HEK293 (cell line): ENCODE measurements at regions not wholly inside any gene's neighbourhood (a gene's known extent, or its start where the extent isn't known, plus 50 kb on each side); places are given as distances from the start of the nearest gene placed in this dataset.

Source experiments
- CTCF ChIA-PET: fragments of 350-600 bp; formaldehyde crosslinking; extraction: SDS; loops from one replicate; lab custom pipeline; 2021; ENCODE audit warnings: antibody characterized with exemption; lab: Yijun Ruan, JAX
- POLR2A ChIA-PET: fragments of 300-600 bp; formaldehyde crosslinking; extraction: SDS; loops from one replicate; lab custom pipeline; 2020; ENCODE audit warnings: antibody characterized with exemption, inconsistent platforms; lab: Yijun Ruan, JAX
- H3K27ac ChIP-seq: fragments of 200-500 bp; sonication (Bioruptor generic); 2 replicates; pipeline ENCODE4 v1.5.1; 2014; ENCODE audit warnings: low read depth, low read length, control low read depth, inconsistent platforms; ENCODE audit errors: extremely low read depth
- H3K36me3 ChIP-seq, 2 experiments: fragments of 200-500 bp in 1 of 2; sonication (Bioruptor generic) in 1 of 2; 1 replicate in 1 of 2; 2 replicates in 1 of 2; pipeline ENCODE4 v1.5.1; 2014 to 2017; ENCODE audit warnings: inconsistent platforms in 2 of 2, low read length in 2 of 2; ENCODE audit not compliant: control insufficient read depth in 2 of 2, insufficient read depth in 1 of 2
- H3K4me1 ChIP-seq: fragments of 200-500 bp; sonication (Bioruptor generic); 2 replicates; pipeline ENCODE4 v1.5.1; 2014; ENCODE audit warnings: mild to moderate bottlenecking, low read length, inconsistent platforms; ENCODE audit not compliant: control insufficient read depth, insufficient read depth
- H3K4me3 ChIP-seq: 2 replicates; pipeline ENCODE4 v1.5.1; 2011; ENCODE audit warnings: low read depth, mild to moderate bottlenecking, control low read depth, low read length, moderate library complexity
- H3K9me3 ChIP-seq: fragments of 200-500 bp; sonication (Bioruptor generic); 2 replicates; pipeline ENCODE4 v1.5.1; 2014; ENCODE audit warnings: low read depth, low read length, inconsistent platforms; ENCODE audit not compliant: control insufficient read depth, insufficient read depth
- BCL11A ChIP-seq: fragments of 450-650 bp; formaldehyde crosslinking; IDR thresholded peaks from 2 replicates; pipeline ENCODE4 v1.5.1; 2016; ENCODE audit warnings: low read depth, missing biosample characterization, missing genetic modification characterization
- GLI4 ChIP-seq: fragments of 450-650 bp; formaldehyde crosslinking; IDR thresholded peaks from 2 replicates; pipeline ENCODE4 v1.5.1; 2016; ENCODE audit warnings: missing biosample characterization, missing genetic modification characterization
- KLF8 ChIP-seq: fragments of 450-650 bp; formaldehyde crosslinking; IDR thresholded peaks from 2 replicates; pipeline ENCODE4 v1.5.1; 2016; ENCODE audit warnings: missing biosample characterization, missing genetic modification characterization
- PRDM1 ChIP-seq: fragments of 450-650 bp; formaldehyde crosslinking; IDR thresholded peaks from 2 replicates; pipeline ENCODE4; 2016; ENCODE audit warnings: missing biosample characterization, missing genetic modification characterization
- SP2 ChIP-seq: fragments of 450-650 bp; formaldehyde crosslinking; IDR thresholded peaks from 2 replicates; pipeline ENCODE4 v1.5.1; 2016; ENCODE audit warnings: missing biosample characterization, missing genetic modification characterization
- ZBTB1 ChIP-seq: fragments of 450-650 bp; formaldehyde crosslinking; IDR thresholded peaks from 2 replicates; pipeline ENCODE4 v1.5.1; 2016; ENCODE audit warnings: missing biosample characterization, missing genetic modification characterization
- ZFP3 ChIP-seq: fragments of 450-650 bp; formaldehyde crosslinking; IDR thresholded peaks from 2 replicates; pipeline ENCODE4 v1.5.1; 2016; ENCODE audit warnings: low read depth, missing biosample characterization, missing genetic modification characterization
- ZNF391 ChIP-seq: fragments of 450-650 bp; formaldehyde crosslinking; IDR thresholded peaks from 2 replicates; pipeline ENCODE4 v1.5.1; 2016; ENCODE audit warnings: low read depth, missing biosample characterization, missing genetic modification characterization, borderline replicate concordance
- ZNF488 ChIP-seq: fragments of 450-650 bp; formaldehyde crosslinking; IDR thresholded peaks from 2 replicates; pipeline ENCODE4 v1.5.1; 2016; ENCODE audit warnings: missing biosample characterization, missing genetic modification characterization
- ZNF501 ChIP-seq: fragments of 450-650 bp; formaldehyde crosslinking; IDR thresholded peaks from 2 replicates; pipeline ENCODE4 v1.5.1; 2016; ENCODE audit warnings: missing biosample characterization, missing genetic modification characterization
- ZNF521 ChIP-seq: fragments of 450-650 bp; formaldehyde crosslinking; IDR thresholded peaks from 2 replicates; pipeline ENCODE4 v1.5.1; 2017; ENCODE audit warnings: missing biosample characterization, mild to moderate bottlenecking, missing genetic modification characterization
- ZNF555 ChIP-seq: fragments of 450-650 bp; formaldehyde crosslinking; conservative IDR thresholded peaks from 2 replicates; pipeline ENCODE4 v1.5.1; 2017; ENCODE audit warnings: missing biosample characterization, mild to moderate bottlenecking, missing genetic modification characterization, inconsistent platforms
- ZNF560 ChIP-seq: fragments of 450-650 bp; formaldehyde crosslinking; IDR thresholded peaks from 2 replicates; pipeline ENCODE4 v1.5.1; 2017; ENCODE audit warnings: missing biosample characterization, missing genetic modification characterization, borderline replicate concordance
- ZNF610 ChIP-seq: fragments of 450-650 bp; formaldehyde crosslinking; IDR thresholded peaks from 2 replicates; pipeline ENCODE4 v1.5.1; 2016; ENCODE audit warnings: missing biosample characterization, missing genetic modification characterization, borderline replicate concordance
- ZNF645 ChIP-seq: fragments of 450-650 bp; formaldehyde crosslinking; IDR thresholded peaks from 2 replicates; pipeline ENCODE4; 2016; ENCODE audit warnings: missing biosample characterization, missing genetic modification characterization
- ZNF670 ChIP-seq: fragments of 450-650 bp; formaldehyde crosslinking; IDR thresholded peaks from 2 replicates; pipeline ENCODE4 v1.5.1; 2016; ENCODE audit warnings: missing biosample characterization, missing genetic modification characterization, low read depth
- ZNF704 ChIP-seq: fragments of 450-650 bp; formaldehyde crosslinking; IDR thresholded peaks from 2 replicates; pipeline ENCODE4 v1.5.1; 2016; ENCODE audit warnings: missing biosample characterization, missing genetic modification characterization
- ZNF785 ChIP-seq: fragments of 450-650 bp; formaldehyde crosslinking; IDR thresholded peaks from 2 replicates; pipeline ENCODE4 v1.5.1; 2016; ENCODE audit warnings: missing biosample characterization, missing genetic modification characterization
- ZSCAN4 ChIP-seq: fragments of 450-650 bp; formaldehyde crosslinking; IDR thresholded peaks from 2 replicates; pipeline ENCODE4 v1.5.1; 2017; ENCODE audit warnings: missing biosample characterization, missing genetic modification characterization

GRCh38 chr18:65257149-65257548 lies 493.7 kb upstream of the CDH7 start:
- TF ChIP-seq ZNF391 (tag by site-specific recombination): no peak
- TF ChIP-seq ZNF488: no peak
- TF ChIP-seq ZNF785 (tag by site-specific recombination): no peak
- no peak for TF ChIP-seq ZNF555 (tag by site-specific recombination)
- TF ChIP-seq ZNF610 (tag by site-specific recombination): no peak
- H3K9me3 ChIP-seq: no peaks in the 10 kb centered on the region
- no peaks in the 10 kb centered on the region for H3K4me1 ChIP-seq
- no peak overlapping the region for H3K4me3 ChIP-seq
- H3K36me3 ChIP-seq: no peaks in the 10 kb centered on the region
- no peak overlapping the region for H3K27ac ChIP-seq
- CTCF ChIA-PET: no interaction called here
- POLR2A ChIA-PET: no interaction called here

- POLR2A ChIA-PET: no interaction called here
- CTCF ChIA-PET: interaction anchor here (0.7 kb wide), 1 partner anchor 291 kb away, joined by 4 read pairs; no protein-coding TSS in a partner anchor
- Histone ChIP-seq H3K27ac (no peak overlapping the region), H3K36me3 (no peaks in the 10 kb centered on the region), H3K4me1 (no peaks in the 10 kb centered on the region), H3K9me3 (no peaks in the 10 kb centered on the region), H3K4me3 (no peak overlapping the region)
- TF ChIP-seq PRDM1 (tag by site-specific recombination) (no peak), ZBTB1 (tag by site-specific recombination) (no peak), ZNF560 (tag by site-specific recombination) (no peak), GLI4 (tag by site-specific recombination) (no peak), BCL11A (no peak), KLF8 (tag by site-specific recombination) (no peak), ZNF501 (tag by site-specific recombination) (no peak), ZNF645 (tag by site-specific recombination) (no peak), ZNF521 (tag by site-specific recombination) (no peak), ZFP3 (tag by site-specific recombination) (no peak), ZNF670 (no peak), ZNF704 (tag by site-specific recombination) (no peak)
Observed at GRCh38 chr18:65255417-65255816, 495.4 kb upstream of the CDH7 start.

GRCh38 chr18:65239787-65240186 lies 511.0 kb upstream of the CDH7 start:
- no peak overlapping the region for H3K27ac ChIP-seq
- no peak for TF ChIP-seq ZSCAN4 (tag by site-specific recombination)
- no peak for TF ChIP-seq SP2 (tag by site-specific recombination)
- POLR2A ChIA-PET: no interaction called here
- no peaks in the 10 kb centered on the region for H3K36me3 ChIP-seq
- H3K4me3 ChIP-seq: no peak overlapping the region
- H3K4me1 ChIP-seq: no peaks in the 10 kb centered on the region
- no peaks in the 10 kb centered on the region for H3K9me3 ChIP-seq
- CTCF ChIA-PET: no interaction called here
